Fibroblast of peridontal ligament (primary cell): ENCODE measurements at regions not wholly inside any gene's neighbourhood (a gene's known extent, or its start where the extent isn't known, plus 50 kb on each side); places are given as distances from the start of the nearest gene placed in this dataset.
"Not testable (repeated sequence)": the region's sequence is repeated elsewhere in the genome, so short reads cannot be mapped to it uniquely, and the experiment has no call there.

ENCODE experiments used
- DNase-seq: peaks from one replicate; pipeline ENCODE4 v3.0.0-alpha.2; 2010; ENCODE audit errors: extremely low read depth

DNA sequence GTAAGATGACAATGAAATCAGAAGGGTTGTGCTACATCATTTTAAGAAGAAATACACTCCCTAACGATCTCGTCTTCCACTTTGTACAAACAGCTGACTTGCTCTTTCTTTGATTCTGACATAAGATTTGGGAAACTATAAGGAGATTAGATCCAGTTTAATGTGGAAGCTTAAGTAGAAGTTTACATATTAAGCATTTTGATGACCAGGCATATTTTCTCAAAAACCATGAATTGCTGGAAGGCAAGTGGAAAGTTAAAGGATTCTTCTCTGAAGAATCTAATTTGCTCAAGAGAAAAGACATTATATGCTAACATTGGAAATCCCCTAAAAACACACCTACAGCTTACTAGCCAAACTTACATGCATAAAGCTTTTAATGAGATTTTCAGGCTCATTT lies 531.9 kb upstream of the PTPRD start:
- DNase-seq: no peak

DNA sequence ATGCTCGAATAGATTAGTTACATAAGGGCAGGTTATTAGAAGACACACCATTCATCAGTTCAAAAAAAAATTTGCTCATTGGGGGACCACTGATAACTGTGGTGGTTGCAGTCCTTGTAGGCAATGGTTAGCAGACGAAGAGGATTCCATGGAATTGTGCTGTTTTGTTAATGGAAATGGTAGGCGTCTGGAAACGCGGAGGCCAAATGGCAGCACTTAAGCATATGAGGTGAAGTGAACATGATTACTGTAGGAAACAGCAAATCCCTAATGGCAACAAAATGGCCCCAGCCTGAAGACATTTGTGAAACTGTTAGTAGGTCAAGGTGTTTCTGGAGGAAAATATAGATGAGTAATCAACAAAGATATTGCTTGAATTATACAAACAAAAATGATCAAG lies 535.4 kb upstream of the PTPRD start:
- DNase-seq: no peak

DNA sequence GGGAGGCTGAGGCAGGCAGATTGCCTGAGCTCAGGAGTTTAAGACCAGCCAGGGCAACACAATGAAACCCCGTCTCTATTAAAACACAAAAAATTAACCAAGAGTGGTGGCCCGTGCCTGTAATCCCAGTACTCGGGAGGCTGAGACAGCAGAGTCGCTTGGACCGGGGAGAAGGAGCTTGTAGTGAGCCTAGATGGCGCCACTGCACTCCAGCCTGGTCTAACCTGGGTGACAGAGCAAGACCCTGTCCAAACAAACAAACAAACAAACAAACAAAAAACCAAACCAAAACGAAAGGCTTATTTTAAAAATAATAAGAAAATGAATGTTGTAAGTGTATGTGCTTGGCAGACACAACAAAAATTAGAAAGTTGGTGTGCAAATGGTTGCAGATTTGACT lies 536.3 kb upstream of the PTPRD start:
- DNase-seq: no peak

DNA sequence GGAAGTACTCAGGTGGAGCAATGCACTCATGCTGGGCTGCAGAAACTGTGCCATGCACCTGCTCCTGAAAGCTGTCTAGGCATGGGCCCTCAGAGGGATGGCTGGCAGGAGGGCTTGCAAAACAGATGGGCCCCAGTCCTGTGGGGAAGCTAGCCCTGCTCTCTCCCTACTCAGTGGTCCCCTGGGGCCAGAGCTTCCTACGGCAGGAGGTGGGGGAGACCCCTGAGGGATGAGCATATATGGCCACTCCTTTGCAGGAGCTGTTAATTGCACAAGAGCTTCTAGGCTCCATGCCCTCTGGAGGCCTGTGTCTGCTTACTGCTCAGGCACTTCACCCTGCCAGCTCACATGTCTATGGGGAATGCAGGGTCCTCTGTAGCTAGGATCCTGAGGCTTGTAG lies 545.3 kb upstream of the PTPRD start:
- DNase-seq: no peak

DNA sequence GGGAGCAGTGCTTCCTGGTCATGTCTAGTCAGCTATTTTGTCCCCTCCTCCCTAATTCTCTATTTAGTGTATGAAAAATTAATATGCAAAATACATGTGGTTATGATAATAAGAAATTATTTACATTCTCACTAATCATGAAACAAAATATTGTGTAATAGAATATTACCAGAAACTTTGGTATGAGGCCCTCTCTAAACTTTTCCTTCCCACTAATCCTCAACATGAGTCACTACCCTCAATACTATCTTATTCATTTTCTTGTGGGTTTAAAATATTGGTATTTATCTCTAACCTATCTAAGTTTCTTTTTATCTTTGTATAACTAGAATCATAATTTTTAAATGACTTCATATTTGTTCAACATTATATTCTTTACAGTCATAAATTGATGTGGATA lies 545.9 kb upstream of the PTPRD start:
- no peak for DNase-seq

DNA sequence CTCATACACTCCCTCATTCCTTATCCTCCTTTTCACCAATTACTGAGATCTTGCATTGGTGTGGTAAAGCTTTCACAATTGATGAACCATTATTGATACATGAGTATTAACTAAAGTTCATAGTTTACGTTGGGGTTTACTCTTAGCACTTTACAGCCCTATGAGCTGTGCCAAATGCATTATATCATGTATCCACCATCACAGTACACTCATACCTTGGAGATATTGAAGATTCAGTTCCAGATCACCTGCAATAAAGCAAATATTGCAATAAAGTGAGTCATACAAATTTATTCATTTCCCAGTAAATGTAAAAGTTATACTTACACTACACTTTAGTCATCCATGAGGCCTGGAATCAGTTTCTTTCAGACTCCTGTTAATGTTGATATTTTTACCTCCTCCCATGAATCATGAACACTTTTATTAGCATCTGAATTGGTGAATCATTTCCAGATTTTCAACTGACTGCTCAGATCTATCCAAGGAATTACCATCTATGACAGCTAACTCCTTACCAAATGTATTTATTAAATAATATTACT lies 546.6 kb upstream of the PTPRD start:
- no peak for DNase-seq

DNA sequence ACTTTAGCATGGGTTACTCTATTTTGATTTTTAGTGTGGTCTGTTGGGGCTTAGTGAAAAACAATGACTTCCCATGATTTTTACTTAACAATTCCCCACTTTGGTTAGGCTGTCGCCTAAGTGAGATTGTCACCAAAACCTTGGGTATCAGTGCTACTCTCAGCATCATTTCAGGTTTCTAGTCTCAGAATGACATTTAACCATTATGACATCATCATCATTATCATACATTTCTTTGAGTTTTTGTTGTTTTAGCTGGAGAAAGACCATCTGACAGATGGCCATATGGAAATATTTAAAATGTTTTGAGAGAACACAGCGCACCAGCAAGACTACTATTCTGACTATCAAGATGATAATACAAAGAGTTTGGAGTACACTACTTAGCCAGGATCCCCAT lies 551.0 kb upstream of the PTPRD start:
- DNase-seq: no peak

DNA sequence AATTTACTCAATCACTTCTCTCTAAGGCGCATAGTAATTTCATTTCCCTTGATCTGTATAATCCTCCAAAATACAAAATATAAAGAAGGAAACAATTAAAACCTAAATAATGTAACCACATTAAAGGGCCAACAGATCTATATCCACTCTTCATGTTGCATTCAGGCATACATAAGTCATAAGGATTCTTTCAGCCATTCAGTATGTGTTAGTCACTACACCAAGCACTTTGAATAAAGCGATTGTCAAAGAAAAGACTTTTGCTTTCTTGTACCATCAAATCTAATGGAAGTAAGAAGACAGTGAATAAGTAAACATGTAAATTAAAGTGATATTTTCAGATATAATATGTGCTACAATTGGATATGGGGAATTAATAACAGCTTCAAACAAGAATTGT lies 569.2 kb upstream of the PTPRD start:
- no peak for DNase-seq

DNA sequence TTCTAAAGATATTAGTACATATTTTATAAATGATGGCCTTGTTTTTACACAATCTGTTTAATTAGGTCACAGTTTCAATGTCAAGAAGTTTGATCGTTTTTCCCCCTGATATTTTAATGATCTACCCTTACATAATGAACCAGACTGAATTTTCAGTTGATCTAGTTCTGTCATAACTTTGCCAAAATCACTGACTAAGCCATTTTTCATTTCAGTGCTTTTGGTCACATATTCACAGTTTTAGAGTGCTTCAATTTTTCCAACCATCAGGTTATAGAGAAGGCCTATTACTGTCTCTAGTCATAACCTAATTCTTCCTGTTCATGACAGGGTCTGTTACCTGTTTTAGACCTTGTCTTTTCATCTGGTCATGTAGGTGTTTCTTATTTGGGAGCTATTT lies 577.9 kb upstream of the PTPRD start:
- no peak for DNase-seq

DNA sequence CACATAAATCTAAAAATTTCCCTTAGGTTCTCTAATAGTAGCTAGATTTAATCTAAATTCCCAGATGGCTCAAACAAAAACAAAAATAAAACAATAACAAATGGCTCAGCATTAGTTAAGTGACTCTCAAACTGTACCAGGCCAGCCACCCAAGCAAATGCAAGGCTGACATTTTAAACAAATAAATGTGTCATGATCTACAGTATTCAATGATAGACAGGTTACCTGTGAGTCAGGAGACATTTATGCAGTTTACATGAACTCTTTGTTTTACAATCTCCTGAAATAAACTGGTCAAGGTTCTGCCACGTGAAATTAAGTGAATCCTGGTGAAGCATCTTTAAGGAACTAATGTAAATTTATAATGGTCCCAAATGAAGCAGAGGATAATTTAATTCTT lies 580.2 kb upstream of the PTPRD start:
- DNase-seq: no peak

DNA sequence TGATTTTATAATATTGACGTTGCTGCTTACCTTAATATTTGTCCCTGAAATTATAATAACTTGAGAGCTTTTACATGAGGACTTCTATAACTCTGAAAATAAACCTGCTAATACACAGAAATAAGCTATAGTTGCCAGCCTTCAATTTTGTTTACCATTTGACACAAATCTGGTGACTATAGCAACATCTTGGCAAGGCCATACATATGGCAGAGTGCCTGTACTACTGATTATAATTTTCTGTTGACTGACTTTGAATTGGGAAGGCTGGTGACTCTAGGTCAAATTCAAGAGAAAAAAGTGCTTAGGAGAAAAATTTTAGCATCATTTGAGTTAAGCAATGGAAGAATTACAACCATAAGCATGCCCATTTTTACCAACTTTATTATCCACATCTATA lies 581.4 kb upstream of the PTPRD start:
- DNase-seq: no peak

DNA sequence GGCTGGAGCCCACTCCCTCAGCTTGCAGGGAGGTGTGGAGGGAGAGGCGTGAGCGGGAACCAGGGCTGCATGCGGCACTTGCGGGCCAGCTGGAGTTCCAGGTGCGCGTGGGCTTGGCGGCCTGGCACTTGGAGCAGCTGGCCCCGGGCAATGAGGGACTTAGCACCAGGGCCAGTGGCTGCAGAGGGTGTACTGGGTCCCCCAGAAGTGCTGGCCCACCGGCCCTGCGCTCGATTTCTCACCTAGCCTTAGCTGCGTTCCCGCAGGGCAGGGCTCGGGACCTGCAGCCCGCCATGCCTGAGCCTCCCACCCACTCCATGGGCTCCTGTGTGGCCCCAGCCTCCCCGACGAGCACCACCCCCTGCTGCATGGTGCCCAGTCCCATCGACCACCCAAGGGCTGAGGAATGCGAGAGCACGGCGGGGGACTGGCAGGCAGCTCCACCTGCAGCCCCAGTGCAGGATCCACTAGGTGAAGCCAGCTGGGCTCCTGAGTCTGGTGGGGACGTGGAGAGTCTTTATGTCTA lies 584.1 kb upstream of the PTPRD start:
- DNase-seq: not testable (repeated sequence)

DNA sequence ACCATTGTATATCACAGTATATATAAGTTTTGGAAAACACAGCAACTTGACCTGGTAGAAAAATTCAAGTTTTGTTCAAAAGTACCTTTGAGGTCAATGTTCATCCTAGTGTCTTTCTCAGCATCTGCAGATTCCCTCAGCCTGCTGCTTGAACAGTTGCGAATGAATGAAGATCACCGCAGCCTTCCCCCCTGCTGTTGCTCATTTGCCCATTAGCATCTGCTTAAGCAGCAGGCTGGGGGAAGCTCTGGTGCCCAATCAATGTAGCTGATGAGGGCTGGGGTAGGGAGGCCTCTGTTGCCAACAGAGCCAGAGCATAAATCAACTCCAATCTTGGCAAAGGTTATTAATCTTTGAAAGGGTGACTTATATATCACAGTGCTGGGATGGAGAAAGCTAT lies 586.5 kb upstream of the PTPRD start:
- no peak for DNase-seq

DNA sequence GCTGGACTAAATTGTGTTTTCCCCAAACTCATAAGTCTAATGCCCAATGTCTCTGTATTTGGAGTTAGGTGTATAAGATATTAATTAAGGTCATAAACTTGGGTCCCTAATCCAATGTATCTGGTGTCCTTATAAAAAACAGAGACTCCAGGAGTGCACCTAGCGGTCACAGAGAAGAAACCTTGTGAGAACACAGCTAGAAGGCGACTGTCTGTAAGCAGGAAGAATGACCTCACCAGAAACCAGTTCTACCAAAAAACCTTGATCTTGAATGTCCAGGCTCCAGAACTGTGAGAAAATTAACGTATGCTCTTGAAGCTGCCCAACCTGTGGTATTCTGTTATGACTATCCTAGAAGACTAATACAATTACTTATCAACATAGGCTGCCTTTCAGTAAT lies 591.7 kb upstream of the PTPRD start:
- no peak for DNase-seq

DNA sequence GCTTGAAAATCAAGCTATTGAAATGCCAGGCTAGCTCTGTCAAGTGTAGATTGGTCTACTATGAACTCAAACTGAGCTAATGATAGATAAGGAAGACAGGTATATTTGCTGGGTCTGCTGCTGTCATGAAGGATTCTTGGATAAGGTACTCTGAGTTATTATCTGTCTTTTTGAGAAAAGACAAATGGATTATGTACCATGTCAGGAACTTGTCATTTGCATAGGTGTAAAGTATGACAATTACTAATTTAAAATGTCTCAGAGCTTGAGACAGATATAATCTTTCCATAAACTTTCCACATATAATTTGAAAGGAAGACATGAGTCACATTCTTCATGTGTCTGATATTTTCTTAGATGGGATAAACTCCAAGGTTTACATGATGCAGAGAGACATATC lies 594.1 kb upstream of the PTPRD start:
- no peak for DNase-seq

DNA sequence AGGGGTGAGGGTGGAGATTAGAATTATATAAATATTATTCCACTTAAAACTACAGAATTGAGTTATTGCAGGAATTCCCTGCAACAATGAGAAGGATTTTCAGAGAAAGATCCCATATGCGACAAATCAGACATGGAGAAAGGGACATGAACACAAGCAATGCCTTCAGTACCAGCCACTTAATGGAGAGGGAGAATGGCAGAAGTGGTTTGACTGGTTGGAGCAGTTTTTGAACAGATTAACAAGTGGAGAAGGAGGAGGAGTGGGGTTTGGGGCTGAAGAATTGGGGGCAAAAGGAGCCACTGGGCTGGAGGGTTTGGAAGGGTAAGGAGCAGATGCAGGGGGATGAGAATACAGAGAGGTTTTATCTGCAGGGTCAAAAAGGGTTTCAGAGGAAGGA lies 620.9 kb upstream of the PTPRD start:
- no peak for DNase-seq

DNA sequence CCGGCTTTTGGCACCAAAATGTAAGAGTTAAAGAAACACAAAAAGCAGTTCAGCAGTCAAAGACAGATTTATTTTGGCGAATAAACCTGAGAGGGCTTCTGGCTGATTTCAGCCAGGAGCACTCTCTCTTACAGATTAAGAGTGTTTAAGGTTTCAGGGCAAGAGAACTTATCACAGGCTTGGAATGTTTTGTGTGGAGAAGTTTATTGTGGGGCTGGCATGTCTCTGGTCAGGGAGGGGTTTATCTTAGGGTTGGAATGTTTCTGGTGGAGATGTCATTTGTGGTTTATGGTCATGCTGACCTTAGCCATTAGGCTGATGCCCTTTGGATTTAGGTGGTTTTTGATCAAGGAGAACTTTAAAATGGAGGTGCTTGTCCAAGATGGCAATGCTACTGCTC lies 622.3 kb upstream of the PTPRD start:
- no peak for DNase-seq

DNA sequence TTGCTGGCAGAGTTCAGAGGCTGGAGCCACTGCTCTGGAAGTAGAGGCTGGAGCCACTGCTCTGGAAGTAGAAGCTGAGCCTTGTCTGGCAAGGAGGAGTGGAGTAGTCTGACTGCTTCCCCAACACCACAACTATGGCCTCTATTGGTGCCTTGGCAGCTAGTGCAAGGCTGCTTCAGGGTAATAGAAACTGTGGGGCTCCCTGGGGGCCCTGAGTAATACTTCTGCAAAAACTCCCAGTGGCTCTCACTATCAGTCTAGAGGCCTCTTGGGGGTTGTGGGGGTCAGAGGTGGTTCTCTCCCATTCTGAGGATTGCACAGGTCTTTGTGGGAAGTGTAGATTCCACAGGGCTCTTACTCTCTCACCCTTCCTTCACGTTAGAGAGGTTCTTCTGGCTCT lies 629.0 kb upstream of the PTPRD start:
- DNase-seq: no peak

DNA sequence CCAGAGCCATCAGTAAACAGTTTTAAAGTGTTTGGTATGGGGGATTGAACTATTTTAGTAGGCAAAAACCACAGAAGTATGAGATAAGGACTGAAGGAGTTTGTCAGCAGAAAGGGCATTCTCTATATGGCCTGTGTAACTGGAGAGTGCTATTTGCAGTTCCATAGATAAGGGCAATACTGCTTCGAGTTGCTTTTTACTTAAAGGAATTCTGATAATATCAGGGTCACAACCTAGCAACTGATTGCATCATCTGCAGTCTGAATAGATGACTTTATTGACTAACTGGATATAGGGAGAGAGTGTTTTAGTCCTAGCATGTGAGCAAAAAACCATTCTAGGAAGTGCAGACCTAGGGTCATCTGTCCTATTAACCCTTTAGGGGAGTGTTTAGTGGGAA lies 645.2 kb upstream of the PTPRD start:
- no peak for DNase-seq

DNA sequence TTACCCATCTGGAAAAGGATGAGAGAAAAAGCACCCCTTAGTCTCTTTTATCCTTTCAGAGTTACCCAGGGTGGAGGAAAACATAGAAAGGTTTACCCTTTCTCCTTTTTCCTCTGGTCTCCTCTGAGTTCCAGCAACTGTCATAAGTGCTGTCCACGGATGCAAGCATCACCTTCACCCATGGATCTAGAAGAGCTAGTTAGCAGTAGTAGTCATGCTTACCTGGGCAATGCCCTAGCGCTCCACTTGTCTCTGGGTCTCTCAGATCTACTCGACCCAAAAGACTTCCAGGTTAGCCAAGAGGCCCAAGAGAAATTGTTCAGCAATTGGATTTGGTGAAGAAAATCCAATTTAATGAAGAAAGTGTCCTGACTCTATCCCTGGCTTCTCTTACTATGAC lies 656.2 kb upstream of the PTPRD start:
- DNase-seq: no peak

DNA sequence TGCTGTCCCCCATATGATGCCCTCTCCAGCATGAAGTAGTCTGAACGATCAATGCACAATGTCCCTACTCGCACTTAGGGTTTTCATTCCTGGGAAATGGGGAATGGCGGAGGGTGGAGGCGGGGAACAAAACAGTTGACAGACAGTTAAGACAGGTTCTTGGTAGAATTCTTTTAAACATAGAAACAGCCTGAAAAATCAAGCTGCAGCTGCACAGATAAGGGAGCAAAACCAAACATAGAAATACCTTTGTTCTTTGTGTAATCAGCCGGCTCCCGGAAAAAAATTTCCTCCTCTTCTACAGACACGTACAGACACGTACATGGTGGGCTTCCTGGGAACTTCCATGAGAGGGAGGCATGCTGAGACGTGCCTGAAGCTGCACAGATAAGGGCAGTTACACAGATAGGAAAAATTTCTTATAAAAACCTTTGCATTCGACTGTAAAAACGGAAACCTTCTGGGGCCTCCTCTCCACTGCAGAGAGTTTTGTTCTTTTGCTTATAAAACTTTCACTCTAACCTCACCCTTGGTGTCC lies 662.4 kb upstream of the PTPRD start:
- no peak for DNase-seq

DNA sequence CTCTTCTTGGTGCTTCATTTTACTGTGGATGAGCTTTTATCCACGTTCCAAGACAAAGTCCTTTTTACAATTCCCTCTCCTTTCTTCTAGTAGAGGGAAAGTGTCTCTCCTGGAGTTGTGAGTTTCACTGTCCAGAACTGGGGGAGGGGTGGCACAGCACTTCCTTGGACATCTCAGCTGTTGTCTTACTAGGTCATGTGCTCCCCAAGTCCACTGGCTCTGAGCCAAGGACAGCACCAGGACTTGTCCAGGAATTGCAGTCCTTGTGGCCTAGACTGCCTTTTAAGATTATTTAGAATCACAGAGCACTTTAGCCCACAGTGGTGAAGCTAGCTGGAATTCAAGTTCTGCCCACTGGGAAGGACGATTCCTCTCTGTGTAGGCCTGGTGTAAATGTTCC lies 700.2 kb upstream of the PTPRD start:
- no peak for DNase-seq

DNA sequence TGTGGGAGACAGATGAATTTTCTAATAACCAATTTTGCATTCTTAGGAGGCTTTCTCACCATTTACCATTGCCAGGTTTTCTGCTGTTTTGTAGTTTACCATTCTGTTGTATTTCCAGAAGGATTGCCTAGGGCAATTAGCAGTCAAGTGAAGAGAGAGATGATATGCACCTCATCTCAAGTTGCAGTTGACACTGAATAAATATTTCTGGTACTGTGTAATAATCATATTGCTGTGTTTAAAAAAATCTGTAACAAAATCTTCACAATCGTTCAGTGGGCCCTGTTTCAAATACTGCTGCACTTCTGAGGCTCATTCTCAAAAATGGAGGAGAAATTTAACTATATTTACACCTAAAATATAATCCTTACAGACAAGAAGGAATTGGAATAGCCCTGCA lies 706.1 kb upstream of the PTPRD start:
- DNase-seq: no peak

DNA sequence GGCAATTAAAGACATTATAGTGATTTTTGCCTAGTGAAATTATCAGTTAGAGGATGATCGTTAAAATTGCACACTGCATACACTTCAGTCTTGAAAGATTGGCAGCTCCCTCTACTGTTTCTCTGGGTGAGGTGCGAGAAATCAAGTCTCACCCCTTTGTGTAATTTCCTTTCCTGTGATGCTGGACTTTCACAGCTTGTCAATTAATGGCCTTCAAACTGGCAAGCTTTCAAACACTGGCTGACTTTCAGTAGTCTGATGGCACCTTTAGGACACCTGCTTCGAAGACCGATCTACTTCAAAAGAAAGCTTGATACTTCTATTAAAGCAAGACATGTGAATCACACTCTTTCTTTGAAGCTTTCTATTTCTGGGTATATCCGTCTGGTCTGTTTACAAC lies 706.7 kb upstream of the PTPRD start:
- DNase-seq: no peak
